ACC112 (cell line): ENCODE measurements at regions not wholly inside any gene's neighbourhood (a gene's known extent, or its start where the extent isn't known, plus 50 kb on each side); places are given as distances from the start of the nearest gene placed in this dataset.
A peak's percentile ranks its signal among the peaks of the same experiment; 100 is the strongest.

Experiments
- H2AFZ ChIP-seq: fragments of 200-600 bp; sonication (generic); one replicate; pipeline ENCODE4 v1.6.0; 2017; ENCODE audit warnings: antibody characterized with exemption, low read length; ENCODE audit not compliant: unreplicated experiment
- H3K27ac ChIP-seq: fragments of 200-600 bp; sonication (generic); 2 replicates; pipeline ENCODE4 v1.5.1; 2014; ENCODE audit warnings: low read depth, mild to moderate bottlenecking, antibody characterized with exemption, low read length, moderate library complexity
- H3K27me3 ChIP-seq: fragments of 200-600 bp; sonication (generic); 2 replicates; pipeline ENCODE4 v1.6.1; 2014; ENCODE audit warnings: mild to moderate bottlenecking, antibody characterized with exemption, low read length, moderate library complexity, mixed read lengths; ENCODE audit not compliant: insufficient read depth
- H3K36me3 ChIP-seq: fragments of 200-600 bp; sonication (generic); 2 replicates; pipeline ENCODE4 v1.6.1; 2016; ENCODE audit warnings: mild to moderate bottlenecking, antibody characterized with exemption, low read length, moderate library complexity, mixed read lengths; ENCODE audit not compliant: insufficient read depth
- H3K4me1 ChIP-seq: fragments of 200-600 bp; sonication (generic); one replicate; pipeline ENCODE4 v1.6.1; 2016; ENCODE audit warnings: low read length, mixed read lengths; ENCODE audit not compliant: insufficient read depth, unreplicated experiment, control insufficient read depth
- H3K4me3 ChIP-seq: fragments of 200-600 bp; sonication (generic); 2 replicates; pipeline ENCODE4 v1.5.1; 2014; ENCODE audit warnings: mild to moderate bottlenecking, low read depth, low read length
- H3K79me2 ChIP-seq: fragments of 200-600 bp; sonication (generic); one replicate; pipeline ENCODE4 v1.6.0; 2016; ENCODE audit warnings: low read length; ENCODE audit not compliant: control insufficient read depth, unreplicated experiment, insufficient read depth

DNA sequence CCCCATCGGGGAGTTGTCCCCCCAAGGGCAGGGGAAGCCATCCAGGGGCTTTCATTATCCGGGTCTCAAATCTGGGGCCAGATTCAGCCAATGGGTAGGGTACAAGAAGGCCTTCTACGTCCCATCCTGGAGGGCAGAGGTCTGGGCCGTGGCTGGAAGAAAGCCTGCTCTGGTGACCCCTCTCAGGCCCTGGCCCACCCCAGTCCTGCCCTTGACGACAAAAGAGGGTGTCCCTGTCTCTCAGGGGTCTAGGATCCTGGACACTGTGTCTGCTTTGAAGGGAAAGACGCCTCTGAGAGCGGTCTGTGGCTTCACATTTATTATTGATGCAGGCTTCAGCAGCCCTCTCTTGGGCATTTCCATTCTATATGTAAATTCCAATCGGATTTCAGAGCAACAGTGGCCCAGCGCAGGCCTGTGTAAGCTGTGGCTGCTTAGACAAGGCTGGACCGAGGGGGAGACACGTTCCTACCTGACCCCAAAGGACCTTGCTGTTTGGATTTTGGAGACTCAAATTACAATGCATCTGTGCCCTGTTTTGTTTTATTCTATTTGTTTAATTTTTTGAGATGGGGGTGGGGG, 83.2 kb upstream of the BAIAP2L1 start:
- Histone ChIP-seq H3K79me2 (no peaks in the 10 kb centered on the region), H3K4me3 (no peak overlapping the region), H3K27me3 (peaks cover 15% of the 10 kb centered on the region; the same call in 1 of the 2 replicates), H3K4me1 (no peaks in the 10 kb centered on the region), H2AFZ (no peak overlapping the region), H3K36me3 (no peaks in the 10 kb centered on the region), H3K27ac (no peak overlapping the region)

- Histone ChIP-seq H3K36me3 (no peaks in the 10 kb centered on the region), H2AFZ (no peak overlapping the region), H3K27me3 (peaks cover 15% of the 10 kb centered on the region; the same call in 1 of the 2 replicates), H3K27ac (no peak overlapping the region), H3K4me1 (no peaks in the 10 kb centered on the region), H3K4me3 (no peak overlapping the region), H3K79me2 (no peaks in the 10 kb centered on the region)
Observed at GRCh38 chr7:98483276-98483963, 82.5 kb upstream of the BAIAP2L1 start.

GRCh38 chr7:98479318-98479717, 78.4 kb upstream of the BAIAP2L1 start:
- Histone ChIP-seq H2AFZ (no peak overlapping the region), H3K27me3 (peaks cover 21% of the 10 kb centered on the region; the same call in 1 of the 2 replicates), H3K36me3 (no peaks in the 10 kb centered on the region), H3K27ac (no peak overlapping the region), H3K4me3 (no peak overlapping the region), H3K79me2 (no peaks in the 10 kb centered on the region), H3K4me1 (no peaks in the 10 kb centered on the region)

DNA sequence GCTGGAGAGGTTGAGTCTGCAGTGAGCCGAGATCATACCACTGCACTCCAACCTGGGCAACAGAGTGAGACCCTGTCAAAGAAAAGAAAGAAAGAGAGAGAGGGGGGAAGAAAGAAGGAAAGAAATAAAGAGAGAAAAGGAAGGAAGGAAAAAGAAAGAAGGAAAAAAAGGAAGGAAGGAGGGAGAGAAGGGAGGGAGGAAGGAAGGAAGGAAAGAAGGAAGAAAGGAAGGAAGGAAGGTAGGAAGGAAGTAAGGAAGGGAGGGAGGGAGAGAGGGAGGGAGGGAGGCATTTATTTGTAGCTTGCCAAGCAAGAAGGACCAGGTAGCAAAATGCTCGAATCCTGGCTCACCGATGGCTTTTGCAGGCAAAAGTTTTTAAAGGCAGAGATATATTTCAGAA, 74.5 kb upstream of the BAIAP2L1 start:
- Histone ChIP-seq H3K79me2 (no peaks in the 10 kb centered on the region), H3K27ac (no peak overlapping the region), H3K4me1 (no peaks in the 10 kb centered on the region), H3K36me3 (no peaks in the 10 kb centered on the region), H2AFZ (no peak overlapping the region), H3K27me3 (peaks cover 28% of the 10 kb centered on the region; the same call in 1 of the 2 replicates), H3K4me3 (no peak overlapping the region)

DNA sequence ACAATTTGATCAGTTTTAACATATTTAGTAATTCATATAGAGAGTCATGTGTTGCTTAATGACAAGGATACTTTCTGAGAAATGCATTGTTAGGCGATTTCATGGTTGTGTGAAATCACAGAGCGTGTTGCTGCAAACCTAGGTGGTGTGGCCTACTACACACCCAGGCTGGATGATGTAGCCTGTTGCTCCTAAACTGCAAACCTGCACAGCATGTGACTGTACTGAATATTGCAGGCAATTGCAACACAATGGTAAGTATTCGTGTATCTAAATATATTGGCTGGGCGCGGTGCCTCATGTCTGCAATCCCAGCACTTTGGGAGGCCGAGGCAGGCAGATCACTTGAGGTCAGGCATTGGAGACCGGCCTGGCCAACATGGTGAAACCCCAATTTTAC, 73.7 kb upstream of the BAIAP2L1 start:
- Histone ChIP-seq H3K79me2 (no peaks in the 10 kb centered on the region), H3K4me3 (no peak overlapping the region), H3K27ac (no peak overlapping the region), H3K36me3 (no peaks in the 10 kb centered on the region), H2AFZ (no peak overlapping the region), H3K27me3 (peaks cover 34% of the 10 kb centered on the region), H3K4me1 (no peaks in the 10 kb centered on the region)

- Histone ChIP-seq H3K27ac (no peak overlapping the region), H3K4me1 (no peaks in the 10 kb centered on the region)
Observed at GRCh38 chr7:98472521-98472954, 71.6 kb upstream of the BAIAP2L1 start.

DNA sequence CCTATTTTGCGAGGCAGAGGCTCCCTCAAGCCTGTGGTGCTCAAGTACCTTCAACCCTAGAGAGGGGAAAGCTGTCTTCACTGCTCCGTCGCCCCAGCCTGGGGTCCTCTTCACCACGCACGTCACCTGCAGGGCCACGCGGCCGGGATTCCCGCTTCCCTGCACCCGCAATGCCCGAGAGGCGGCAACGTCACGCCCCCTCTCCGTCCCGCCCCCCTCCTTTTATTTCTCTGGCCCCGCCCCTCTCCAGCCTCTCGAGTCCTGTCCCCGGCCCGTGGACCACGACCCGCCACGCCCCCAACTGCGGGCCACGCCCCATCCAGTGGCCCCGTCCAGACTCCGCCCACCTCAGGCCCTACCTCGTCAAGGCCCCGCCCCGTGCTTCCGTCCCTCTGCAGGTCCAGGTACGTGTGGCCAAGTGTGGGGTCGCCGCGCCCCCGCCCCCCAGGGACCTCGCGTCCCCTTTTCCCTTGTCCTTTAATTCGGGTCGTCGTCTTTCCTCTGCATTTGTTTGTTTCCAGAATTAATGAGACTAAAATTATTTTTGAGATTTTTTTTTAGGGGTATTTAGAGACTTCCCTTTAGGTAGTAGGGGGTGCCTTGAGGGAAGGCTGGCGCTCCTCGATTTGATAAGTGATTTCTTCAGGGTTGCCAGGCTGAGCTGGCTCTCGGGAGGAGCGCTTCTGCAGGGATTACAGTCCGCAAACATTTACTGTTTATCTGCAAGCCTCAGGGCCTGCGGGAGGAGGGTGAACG, 69.8 kb upstream of the BAIAP2L1 start:
- Histone ChIP-seq H3K27me3 (peaks cover 50% of the 10 kb centered on the region), H3K4me1 (no peaks in the 10 kb centered on the region), H3K4me3 (0 out of 2 replicates have a peak overlapping the region, but pooled peaks have one; percentile 4), H3K79me2 (no peaks in the 10 kb centered on the region), H2AFZ (no peak overlapping the region), H3K36me3 (no peaks in the 10 kb centered on the region), H3K27ac (no peak overlapping the region)

More at GRCh38 chr7:98472521-98472954, 71.6 kb upstream of the BAIAP2L1 start:
- Histone ChIP-seq H2AFZ (no peak overlapping the region), H3K27me3 (peaks cover 48% of the 10 kb centered on the region), H3K36me3 (no peaks in the 10 kb centered on the region), H3K79me2 (no peaks in the 10 kb centered on the region), H3K4me3 (no peak overlapping the region)

DNA sequence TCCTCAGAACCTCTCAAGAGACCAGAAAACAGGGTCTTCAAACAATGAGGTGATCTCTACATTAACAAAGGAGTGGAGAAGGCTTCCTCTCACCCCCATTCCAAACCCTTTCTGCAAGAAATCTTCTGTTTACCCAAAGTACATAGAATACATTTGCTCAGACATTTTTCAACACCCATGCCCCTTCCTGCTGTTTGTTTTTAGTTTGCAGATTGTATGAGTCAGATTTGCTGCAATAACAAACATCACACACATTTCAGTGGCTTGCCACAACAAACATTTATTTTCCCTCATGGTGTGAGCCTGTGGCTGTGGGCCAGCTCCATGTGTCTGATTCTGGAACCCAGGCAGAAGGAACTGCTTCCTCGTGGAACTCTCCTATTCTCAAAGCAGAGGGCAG, 68.2 kb upstream of the BAIAP2L1 start:
- no peaks in the 10 kb centered on the region for H3K36me3 ChIP-seq
- no peak overlapping the region for H3K4me3 ChIP-seq
- H3K27ac ChIP-seq, result no peak overlapping the region
- no peaks in the 10 kb centered on the region for H3K79me2 ChIP-seq
- H3K4me1 ChIP-seq, result no peaks in the 10 kb centered on the region
- H3K27me3 ChIP-seq, result peaks cover 62% of the 10 kb centered on the region
- H2AFZ ChIP-seq, result no peak overlapping the region

GRCh38 chr7:98467570-98468312, 66.9 kb upstream of the BAIAP2L1 start:
- Histone ChIP-seq H3K27me3 (peaks cover 74% of the 10 kb centered on the region), H3K4me1 (no peaks in the 10 kb centered on the region), H3K36me3 (no peaks in the 10 kb centered on the region), H3K4me3 (no peak overlapping the region), H2AFZ (no peak overlapping the region), H3K27ac (no peak overlapping the region), H3K79me2 (no peaks in the 10 kb centered on the region)

- H3K27me3 ChIP-seq, result peaks cover 60% of the 10 kb centered on the region
- no peak overlapping the region for H3K27ac ChIP-seq
- no peaks in the 10 kb centered on the region for H3K4me1 ChIP-seq
- H3K79me2 ChIP-seq, result no peaks in the 10 kb centered on the region
- no peak overlapping the region for H2AFZ ChIP-seq
- no peak overlapping the region for H3K4me3 ChIP-seq
- no peaks in the 10 kb centered on the region for H3K36me3 ChIP-seq
Observed at GRCh38 chr7:98465022-98465421, 64.1 kb upstream of the BAIAP2L1 start.
